OCI-LY7 (cell line): ENCODE measurements at regions not wholly inside any gene's neighbourhood (a gene's known extent, or its start where the extent isn't known, plus 50 kb on each side); places are given as distances from the start of the nearest gene placed in this dataset.

Experiments
- BruUV-seq: library from RNA; stranded (reverse); fragments of 400-500 nt; replicated peaks from 2 replicates; lab custom pipeline; 2021; lab: Mats Ljungman, UMichigan
- CTCF ChIA-PET: fragments of 300-600 bp; sonication (Branson Sonifier 250); formaldehyde crosslinking; loops from one replicate; lab custom pipeline; 2022; ENCODE audit warnings: antibody characterized with exemption; ENCODE audit not compliant: unreplicated experiment; lab: Charles Lee
- POLR2A ChIA-PET: fragments of 300-600 bp; sonication (Branson Sonifier 250); formaldehyde crosslinking; loops from one replicate; lab custom pipeline; 2022; ENCODE audit warnings: antibody characterized with exemption; lab: Charles Lee
- DNase-seq: peaks from one replicate; pipeline ENCODE4 v3.0.0-alpha.2; 2015; ENCODE audit warnings: low spot score
- H2AFZ ChIP-seq: fragments of 200-600 bp; sonication (generic), shearing (Covaris generic); 2 replicates; pipeline ENCODE4 v1.6.1; 2014; ENCODE audit warnings: mild to moderate bottlenecking, antibody characterized with exemption, low read length, moderate library complexity
- H3K27ac ChIP-seq: fragments of 200-600 bp; sonication (generic); 2 replicates; pipeline ENCODE4 v1.5.1; 2014; ENCODE audit warnings: mixed run types, low read depth, mild to moderate bottlenecking, moderate library complexity, low read length, inconsistent platforms; ENCODE audit not compliant: poor library complexity, severe bottlenecking
- H3K36me3 ChIP-seq: fragments of 200-600 bp; sonication (generic); 2 replicates; pipeline ENCODE4 v1.6.1; 2014; ENCODE audit warnings: mild to moderate bottlenecking, antibody characterized with exemption, low read length, moderate library complexity, mixed read lengths; ENCODE audit not compliant: insufficient read depth
- H3K4me1 ChIP-seq: fragments of 200-600 bp; sonication (generic); 2 replicates; pipeline ENCODE4 v1.5.1; 2014; ENCODE audit warnings: mild to moderate bottlenecking, low read length; ENCODE audit not compliant: insufficient read depth, poor library complexity, severe bottlenecking
- H3K4me2 ChIP-seq: fragments of 200-600 bp; sonication (generic); 2 replicates; pipeline ENCODE4 v1.6.1; 2014; ENCODE audit warnings: mild to moderate bottlenecking, low read length
- H3K4me3 ChIP-seq: fragments of 200-600 bp; sonication (generic); 2 replicates; pipeline ENCODE4 v1.5.1; 2014; ENCODE audit warnings: mild to moderate bottlenecking, low read depth, low read length; ENCODE audit not compliant: poor library complexity, severe bottlenecking
- H3K79me2 ChIP-seq: fragments of 200-600 bp; sonication (generic); 2 replicates; pipeline ENCODE4 v1.6.1; 2016; ENCODE audit warnings: low read depth, mild to moderate bottlenecking, low read length, moderate library complexity, mixed read lengths; ENCODE audit not compliant: insufficient read depth
- H3K9me2 ChIP-seq: fragments of 200-600 bp; sonication (generic); 2 replicates; pipeline ENCODE4 v1.6.1; 2016; ENCODE audit warnings: mild to moderate bottlenecking, low read length, mixed read lengths; ENCODE audit not compliant: insufficient read depth
- H3K9me3 ChIP-seq: fragments of 200-600 bp; sonication (generic); 2 replicates; pipeline ENCODE4 v1.6.1; 2014; ENCODE audit warnings: mild to moderate bottlenecking, mixed run types, low read length, mixed read lengths
- H4K20me1 ChIP-seq: fragments of 200-600 bp; sonication (generic); 2 replicates; pipeline ENCODE4 v1.6.1; 2014; ENCODE audit warnings: mild to moderate bottlenecking, antibody characterized with exemption, low read length, moderate library complexity, mixed read lengths; ENCODE audit not compliant: insufficient read depth
- CTCF ChIP-seq: fragments of 200-600 bp; sonication (generic); conservative IDR thresholded peaks from 2 replicates; pipeline ENCODE4 v1.5.1; 2014; ENCODE audit warnings: mild to moderate bottlenecking, antibody characterized with exemption, low read length, moderate library complexity, mixed read lengths
- EZH2phosphoT487 ChIP-seq: fragments of 200-600 bp; sonication (generic); IDR thresholded peaks from 2 replicates; pipeline ENCODE4 v1.6.1; 2018; ENCODE audit warnings: low read depth, borderline replicate concordance, mild to moderate bottlenecking, mixed run types, antibody characterized with exemption, low read length, moderate library complexity, mixed read lengths
- intact Hi-C: fragments of 100-400 bp; cut with micrococcal nuclease; formaldehyde crosslinking; loops from one replicate; pipeline ENCODE4 v1.10.0; 2022; ENCODE audit not compliant: unreplicated experiment

GRCh38 chrX:95907081-95907480 lies 777.6 kb upstream of the DIAPH2 start:
- intact Hi-C loops, result no loop called here
- no peak overlapping the region for H3K27ac ChIP-seq
- H3K4me2 ChIP-seq, result no peak overlapping the region
- H4K20me1 ChIP-seq, result no peaks in the 10 kb centered on the region
- DNase-seq, result no peak
- BruUV-seq, result no TSS peak
- H3K4me3 ChIP-seq, result no peak overlapping the region
- no peaks in the 10 kb centered on the region for H3K9me2 ChIP-seq
- ChIA-PET POLR2A (interaction anchor here (1.7 kb wide), 1 partner anchor 13 kb away, joined by 4 read pairs; no protein-coding TSS in a partner anchor), CTCF (no interaction called here)
- no peaks in the 10 kb centered on the region for H3K79me2 ChIP-seq
- no peak overlapping the region for H2AFZ ChIP-seq
- H3K4me1 ChIP-seq, result no peaks in the 10 kb centered on the region
- H3K36me3 ChIP-seq, result no peaks in the 10 kb centered on the region
- no peak for TF ChIP-seq EZH2phosphoT487
- no peak for TF ChIP-seq CTCF
- H3K9me3 ChIP-seq, result no peaks in the 10 kb centered on the region

DNA sequence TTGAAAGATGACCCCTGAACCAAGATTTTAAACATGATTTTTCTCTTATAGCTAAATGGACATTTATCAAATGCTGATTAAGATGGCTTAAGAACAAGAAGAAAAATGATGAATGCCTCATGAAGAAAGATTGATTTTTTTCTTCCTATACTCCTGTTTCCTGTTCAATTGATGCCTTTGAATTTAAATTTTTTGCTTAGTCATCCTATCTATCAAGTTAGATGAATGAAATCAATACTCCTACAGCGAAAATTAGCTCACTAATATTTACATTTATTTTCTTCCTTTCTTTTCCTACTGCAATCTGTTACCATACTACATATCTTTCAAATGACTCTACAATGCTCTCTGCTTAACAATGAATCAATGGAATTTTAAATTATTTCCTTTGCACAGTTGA lies 773.6 kb upstream of the DIAPH2 start:
- no peaks in the 10 kb centered on the region for H3K4me1 ChIP-seq
- BruUV-seq, result no TSS peak
- no peak overlapping the region for H3K4me3 ChIP-seq
- no peaks in the 10 kb centered on the region for H4K20me1 ChIP-seq
- no peak for DNase-seq
- no peaks in the 10 kb centered on the region for H3K9me3 ChIP-seq
- ChIA-PET POLR2A (no interaction called here), CTCF (no interaction called here)
- H3K36me3 ChIP-seq, result no peaks in the 10 kb centered on the region
- no peak overlapping the region for H2AFZ ChIP-seq
- H3K27ac ChIP-seq, result no peak overlapping the region
- H3K4me2 ChIP-seq, result no peak overlapping the region
- H3K9me2 ChIP-seq, result no peaks in the 10 kb centered on the region
- H3K79me2 ChIP-seq, result no peaks in the 10 kb centered on the region
- TF ChIP-seq EZH2phosphoT487, result no peak
- TF ChIP-seq CTCF, result no peak
- intact Hi-C loops, result no loop called here

DNA sequence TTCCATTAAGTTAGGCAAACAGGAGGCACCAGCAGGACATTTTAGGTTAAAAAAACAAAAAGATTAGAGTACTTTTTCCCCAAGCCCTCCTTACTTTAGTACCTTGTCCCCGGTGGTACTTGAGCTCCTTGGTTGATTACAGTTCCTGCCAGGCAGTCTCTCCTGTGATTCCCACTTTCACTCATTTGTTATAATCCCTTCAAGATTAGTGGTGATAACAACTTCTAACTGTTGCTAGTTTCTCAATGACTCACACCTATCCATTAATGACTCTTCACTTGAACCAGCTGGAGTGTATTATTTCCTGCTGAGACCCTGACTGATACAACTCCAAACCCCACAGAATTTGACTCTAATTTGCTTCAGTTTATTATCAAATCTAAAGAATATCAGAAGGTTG lies 765.0 kb upstream of the DIAPH2 start:
- intact Hi-C loops, result no loop called here
- Histone ChIP-seq H3K4me2 (no peak overlapping the region), H3K4me1 (no peaks in the 10 kb centered on the region), H3K9me2 (no peaks in the 10 kb centered on the region), H3K36me3 (no peaks in the 10 kb centered on the region), H3K79me2 (no peaks in the 10 kb centered on the region), H3K9me3 (no peaks in the 10 kb centered on the region), H3K27ac (no peak overlapping the region), H2AFZ (no peak overlapping the region), H3K4me3 (no peak overlapping the region), H4K20me1 (no peaks in the 10 kb centered on the region)
- no peak for TF ChIP-seq EZH2phosphoT487
- DNase-seq, result no peak
- BruUV-seq, result no TSS peak
- CTCF ChIA-PET, result no interaction called here
- POLR2A ChIA-PET, result no interaction called here
